Heart right ventricle (tissue), 16 donors: ENCODE measurements at regions not wholly inside any gene's neighbourhood (a gene's known extent, or its start where the extent isn't known, plus 50 kb on each side); places are given as distances from the start of the nearest gene placed in this dataset.
"Not testable (repeated sequence)": the region's sequence is repeated elsewhere in the genome, so short reads cannot be mapped to it uniquely, and the experiment has no call there.

ENCODE experiments used
- ATAC-seq, 8 donors: fragments of 200-7000 bp; cut with Tn5 transposase; one replicate each; pipeline ENCODE4 v1.9.1; 2020; ENCODE audit warnings: mild to moderate bottlenecking in 8 of 8, moderate library complexity in 8 of 8, moderate number of reproducible peaks in 1 of 8
- DNase-seq, 2 donors: peaks; one replicate each; pipeline ENCODE4 v3.0.0-alpha.2; 2020
- H3K27ac ChIP-seq, 10 donors: fragments of 200-600 bp; sonication (generic) in 2 of 10; one replicate each; pipeline versions ENCODE4 v1.5.0 to v1.8.0; 2020 to 2022; ENCODE audit warnings: mild to moderate bottlenecking in 3 of 10
- H3K27me3 ChIP-seq, 7 donors: fragments of 200-600 bp; one replicate each; pipeline ENCODE4 v1.8.0; 2021 to 2022; ENCODE audit warnings: mild to moderate bottlenecking in 2 of 7
- H3K36me3 ChIP-seq, 9 donors: fragments of 200-600 bp; sonication (generic) in 1 of 9; one replicate each; pipeline versions ENCODE4 v1.5.0 to v1.8.0; 2020 to 2022; ENCODE audit warnings: mild to moderate bottlenecking in 2 of 9
- H3K4me1 ChIP-seq, 9 donors: fragments of 200-600 bp; sonication (generic) in 1 of 9; one replicate each; pipeline versions ENCODE4 v1.5.0 to v1.8.0; 2020 to 2022; ENCODE audit warnings: mild to moderate bottlenecking in 4 of 9
- H3K4me3 ChIP-seq, 10 donors: fragments of 200-600 bp; sonication (generic) in 2 of 10; one replicate each; pipeline versions ENCODE4 v1.5.0 to v1.8.0; 2020 to 2022; ENCODE audit warnings: mild to moderate bottlenecking in 7 of 10, moderate library complexity in 2 of 10
- H3K9me3 ChIP-seq, 11 donors: fragments of 200-600 bp in 10 of 11; sonication (generic) in 2 of 11; one replicate each; pipeline versions ENCODE4 v1.5.0 to v1.8.0; 2013 to 2022; ENCODE audit warnings: mild to moderate bottlenecking in 2 of 11, control low read depth in 1 of 11, moderate library complexity in 1 of 11
- WGBS, 2 donors: extraction: QIAGEN DNeasy Blood & Tissue Kit; methylation state at CpG; one replicate each; pipeline ENCODE4 v1.1.7; 2013; ENCODE audit warnings: inconsistent platforms in 1 of 2; 5-methylcytosine and 5-hydroxymethylcytosine counted together
- intact Hi-C, 10 donors: fragments of 100-400 bp; cut with DNase I; formaldehyde crosslinking; loops; one replicate each; pipeline versions ENCODE4 v1.11.1 to v1.14.2; 2022
- TF ChIP-seq, protein P1 (sequence below), 9 donors: fragments of 200-600 bp; sonication (generic) in 2 of 9; IDR thresholded peaks; one replicate each; pipeline versions ENCODE4 v1.5.0 to v1.8.0; 2021 to 2022; ENCODE audit warnings: antibody characterized with exemption in 9 of 9, mild to moderate bottlenecking in 5 of 9, moderate library complexity in 1 of 9
- donor health status: Arrhythmogenic right ventricular cardiomyopathy.
- donor health status: ischemic (EF 13 %, LVEDD 7.1; RV severe dilation, severe dysfunction).
- donor health status: healthy with polysubstance abuse.
- donor health status: DM: no; HTN: yes; CAD: no.
- donor health status: DM: no; HTN: no; CAD: no.
- donor health status: ischemic (EF 25% LVEDD 6.9; RV normal size, moderate dysfunction).
- donor health status: ischemic (EF 25% LVEDD 5.7; RV mildly dilated, moderate dysfunction).
- donor health status: healthy.
- donor health status: DM: yes; HTN: yes; CAD: no.
- donor health status: Ischemic cardiomyopathy.
- donor health status: ischemic (EF 35%, LVEDD 5.7; RV mildly dilated, moderate dysfunction).
- donor health status: nonischemic (EF 11% LVEDD 7.7; RV severe dilation, severe dysfunction).
- donor health status: DM: yes; HTN: yes; CAD: no.
- donor health status: PGD.
- donor health status: ischemic (EF 29% LVEDD 5.4; RV normal size, mild dysfunction).
- donor health status: nonischemic (EF 23%, LVEDD 6.1; RV moderate dilation, normal function).

DNA sequence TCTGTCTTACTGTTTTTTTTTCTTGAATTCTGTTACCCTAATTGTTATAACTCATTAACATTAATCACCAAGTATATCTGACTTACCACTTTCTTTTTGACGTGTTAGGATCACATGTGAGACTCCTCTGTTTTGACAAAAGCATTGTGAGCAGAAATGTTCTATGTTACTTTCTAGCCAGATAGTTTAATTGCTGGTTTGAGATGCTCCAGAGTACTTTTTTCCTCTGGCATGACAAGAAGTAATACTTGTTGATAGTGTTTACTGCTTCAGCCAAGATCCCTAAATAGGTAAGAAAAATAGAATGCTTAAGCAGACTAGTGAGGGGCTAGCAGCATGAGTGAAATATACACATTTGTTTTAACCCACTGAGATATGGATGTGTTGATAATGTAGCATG is 303.9 kb upstream of the PABPC4L start:
- H3K36me3 ChIP-seq: no peaks in the 10 kb centered on the region
- intact Hi-C loops: no loop called here
- 72 to 74% methylated on average over 1 of the region's 1 CpG for WGBS, 2 donors
- TF ChIP-seq, protein P1, sequence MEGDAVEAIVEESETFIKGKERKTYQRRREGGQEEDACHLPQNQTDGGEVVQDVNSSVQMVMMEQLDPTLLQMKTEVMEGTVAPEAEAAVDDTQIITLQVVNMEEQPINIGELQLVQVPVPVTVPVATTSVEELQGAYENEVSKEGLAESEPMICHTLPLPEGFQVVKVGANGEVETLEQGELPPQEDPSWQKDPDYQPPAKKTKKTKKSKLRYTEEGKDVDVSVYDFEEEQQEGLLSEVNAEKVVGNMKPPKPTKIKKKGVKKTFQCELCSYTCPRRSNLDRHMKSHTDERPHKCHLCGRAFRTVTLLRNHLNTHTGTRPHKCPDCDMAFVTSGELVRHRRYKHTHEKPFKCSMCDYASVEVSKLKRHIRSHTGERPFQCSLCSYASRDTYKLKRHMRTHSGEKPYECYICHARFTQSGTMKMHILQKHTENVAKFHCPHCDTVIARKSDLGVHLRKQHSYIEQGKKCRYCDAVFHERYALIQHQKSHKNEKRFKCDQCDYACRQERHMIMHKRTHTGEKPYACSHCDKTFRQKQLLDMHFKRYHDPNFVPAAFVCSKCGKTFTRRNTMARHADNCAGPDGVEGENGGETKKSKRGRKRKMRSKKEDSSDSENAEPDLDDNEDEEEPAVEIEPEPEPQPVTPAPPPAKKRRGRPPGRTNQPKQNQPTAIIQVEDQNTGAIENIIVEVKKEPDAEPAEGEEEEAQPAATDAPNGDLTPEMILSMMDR (IDR thresholded peaks at IDR 0.05): no peak
- no peak overlapping the region for H3K27ac ChIP-seq
- ATAC-seq (no peak), DNase-seq (no peak)
- no peaks in the 10 kb centered on the region for H3K27me3 ChIP-seq
- no peaks in the 10 kb centered on the region for H3K9me3 ChIP-seq
- H3K4me3 ChIP-seq: no peak overlapping the region
- H3K4me1 ChIP-seq: no peaks in the 10 kb centered on the region

DNA sequence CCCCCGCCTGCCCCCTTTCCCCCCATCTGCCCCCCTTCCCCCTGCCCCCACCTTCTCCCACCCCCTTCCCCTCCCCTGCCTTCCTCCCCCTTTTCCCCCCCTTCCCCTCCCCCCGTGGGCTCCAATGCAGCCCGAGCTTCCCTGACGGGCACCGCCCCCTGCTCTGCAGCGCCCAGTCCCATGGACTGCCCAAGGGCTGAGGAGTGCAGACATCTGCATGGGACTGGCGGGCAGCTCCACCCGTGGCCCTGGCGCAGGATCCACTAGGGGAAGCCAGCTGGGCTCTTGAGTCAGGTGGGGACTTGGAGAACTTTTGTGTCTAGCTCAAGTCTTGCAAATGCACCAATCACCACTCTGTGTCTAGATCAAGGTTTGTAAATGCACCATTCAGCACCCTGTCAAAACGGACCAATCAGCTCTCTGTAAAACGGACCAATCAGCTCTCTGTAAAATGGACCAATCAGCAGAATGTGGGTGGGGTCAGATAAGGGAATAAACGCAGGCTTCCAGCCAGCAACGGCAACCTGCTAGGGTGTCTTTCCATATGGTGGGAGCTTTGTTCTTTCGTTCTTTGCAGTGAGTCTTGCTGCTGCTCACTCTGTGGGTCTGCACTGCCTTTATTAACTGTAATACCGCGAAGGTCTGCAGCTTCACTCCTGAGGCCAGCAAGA is 300.5 kb upstream of the PABPC4L start:
- H3K27me3 ChIP-seq: no peaks in the 10 kb centered on the region
- no peaks in the 10 kb centered on the region for H3K36me3 ChIP-seq
- TF ChIP-seq, protein P1 (IDR thresholded peaks at IDR 0.05): no peak
- no peaks in the 10 kb centered on the region for H3K4me1 ChIP-seq
- intact Hi-C loops: no loop called here
- ATAC-seq (no peak), DNase-seq (no peak)
- H3K9me3 ChIP-seq: no peaks in the 10 kb centered on the region
- H3K4me3 ChIP-seq: no peak overlapping the region
- no peak overlapping the region for H3K27ac ChIP-seq
- 80 to 88% methylated on average over 13 to 15 of the region's 16 CpGs for WGBS, 2 donors

DNA sequence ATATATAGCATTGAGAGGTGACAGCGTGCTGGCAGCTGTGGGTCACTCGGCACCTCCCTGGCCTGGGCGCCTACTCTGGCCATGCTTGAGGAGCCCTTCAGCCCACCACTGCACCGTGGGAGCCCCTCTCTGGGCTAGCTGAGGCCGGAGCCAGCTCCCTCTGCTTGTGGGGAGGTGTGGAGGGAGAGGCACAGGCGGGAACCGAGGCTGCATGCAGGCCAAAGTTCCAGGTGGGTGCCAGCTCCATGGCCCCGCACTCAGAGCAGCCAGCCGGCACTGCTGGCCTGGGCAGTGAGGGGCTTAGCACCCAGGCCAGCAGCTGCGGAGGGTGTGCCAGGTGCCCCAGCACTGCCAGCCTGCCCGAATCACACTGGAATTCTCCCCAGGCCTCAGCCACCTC is 299.9 kb upstream of the PABPC4L start:
- ATAC-seq, H3K36me3 ChIP-seq, H3K4me1 ChIP-seq, intact Hi-C loops, H3K27ac ChIP-seq, H3K9me3 ChIP-seq, H3K4me3 ChIP-seq, DNase-seq, H3K27me3 ChIP-seq: not testable (repeated sequence)
- WGBS, 2 donors: 95 to 96% methylated on average over 11 of the region's 11 CpGs

DNA sequence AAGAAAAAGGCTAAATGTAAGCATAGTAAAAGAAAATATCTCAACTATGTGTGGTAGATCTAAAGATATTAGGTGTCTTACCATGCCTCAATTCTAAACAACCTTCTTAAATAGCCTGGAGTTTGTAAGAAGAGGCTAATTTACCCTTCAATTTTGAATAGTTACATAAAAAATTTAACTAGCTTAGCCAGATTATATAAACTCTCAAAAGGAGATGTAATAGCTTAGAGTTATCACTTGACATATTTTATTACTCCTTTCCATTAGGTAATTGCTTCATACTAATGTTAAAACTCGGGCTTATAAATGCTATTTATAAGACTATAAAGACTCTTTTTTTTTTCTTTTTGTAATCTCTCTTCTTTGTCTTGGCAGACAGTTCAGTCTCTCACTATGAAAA is 297.5 kb upstream of the PABPC4L start:
- ATAC-seq: no peak
- Histone ChIP-seq H3K4me3 (no peak overlapping the region), H3K27me3 (no peaks in the 10 kb centered on the region), H3K27ac (no peak overlapping the region), H3K36me3 (no peaks in the 10 kb centered on the region), H3K9me3 (peaks cover 0 to 8% (median 0%) of the 10 kb centered on the region in 11 donors), H3K4me1 (no peaks in the 10 kb centered on the region)
- no peak for DNase-seq
- TF ChIP-seq, protein P1 (IDR thresholded peaks at IDR 0.05): no peak
- intact Hi-C loops: no loop called here
- 47 to 58% methylated on average over 1 of the region's 1 CpG for WGBS, 2 donors

DNA sequence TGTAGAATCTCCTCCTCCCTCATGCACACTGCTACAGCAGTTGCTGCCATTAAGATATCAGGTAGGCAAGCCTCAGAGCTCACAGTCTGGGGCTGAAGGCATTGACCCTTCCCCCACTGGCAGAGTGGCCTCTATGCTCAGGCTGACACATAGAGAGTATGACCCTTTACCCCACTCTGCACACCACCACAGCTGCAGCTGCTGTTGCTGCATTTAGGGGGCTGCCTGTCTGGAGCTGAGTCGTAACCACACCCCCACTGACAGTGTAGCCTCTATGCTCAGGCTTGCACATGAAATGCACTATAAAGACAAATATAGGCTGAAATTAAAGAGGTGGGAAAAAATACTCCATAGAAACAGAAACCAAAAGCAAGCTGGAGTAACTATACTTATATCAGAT is 289.3 kb upstream of the PABPC4L start:
- H3K27me3 ChIP-seq: no peaks in the 10 kb centered on the region
- H3K36me3 ChIP-seq: no peaks in the 10 kb centered on the region
- H3K4me1 ChIP-seq: no peaks in the 10 kb centered on the region
- intact Hi-C loops: no loop called here
- no peak overlapping the region for H3K4me3 ChIP-seq
- WGBS, 2 donors: 90 to 91% methylated on average over 1 of the region's 1 CpG
- DNase-seq (no peak), ATAC-seq (no peak)
- no peak overlapping the region for H3K27ac ChIP-seq
- TF ChIP-seq, protein P1 (IDR thresholded peaks at IDR 0.05): no peak
- peaks cover 0 to 8% (median 0%) of the 10 kb centered on the region in 11 donors for H3K9me3 ChIP-seq

DNA sequence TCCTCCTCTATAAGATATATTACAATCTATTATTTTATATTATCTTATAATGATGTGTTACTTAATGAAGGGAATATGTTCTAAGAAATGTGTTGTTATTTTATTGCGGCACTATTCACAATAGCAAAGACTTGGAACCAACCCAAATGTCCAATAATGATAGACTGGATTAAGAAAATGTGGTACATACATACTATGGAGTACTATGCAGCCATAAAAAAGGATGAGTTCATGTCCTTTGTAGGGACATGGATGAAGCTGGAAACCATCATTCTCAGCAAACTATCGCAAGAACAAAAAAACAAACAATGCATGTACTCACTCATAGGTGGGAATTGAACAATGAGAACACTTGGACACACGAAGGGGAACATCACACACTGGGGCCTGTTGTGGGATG is 281.9 kb upstream of the PABPC4L start:
- H3K4me1 ChIP-seq, H3K27me3 ChIP-seq, H3K27ac ChIP-seq, H3K36me3 ChIP-seq, ATAC-seq, H3K4me3 ChIP-seq, intact Hi-C loops, DNase-seq: not testable (repeated sequence)
- H3K9me3 ChIP-seq: peaks cover 0 to 33% (median 3%) of the 10 kb centered on the region in 11 donors
- whole genome bisulfite sequencing, 2 donors: 93 to 98% methylated on average over 3 of the region's 3 CpGs
